ENCODE measurements at regions not wholly inside any gene's neighbourhood (a gene's known extent, or its start where the extent isn't known, plus 50 kb on each side); places are given as distances from the start of the nearest gene placed in this dataset.

GRCh38 chr17:5978496-5978895 lies 91.7 kb upstream of the WSCD1 start:
- TF ChIP-seq POLR2AphosphoS5 (IDR thresholded peaks at IDR 0.05; ENCODE audit: low read depth, low read length) (no peak), POLR2A (IDR thresholded peaks at IDR 0.05; ENCODE audit: low read depth, low read length) (no peak)

All from GM12892 (cell line).